D721Med (cell line): ENCODE measurements at regions not wholly inside any gene's neighbourhood (a gene's known extent, or its start where the extent isn't known, plus 50 kb on each side); places are given as distances from the start of the nearest gene placed in this dataset.
A peak's percentile ranks its signal among the peaks of the same experiment; 100 is the strongest.

Experiments used
- DNase-seq: peaks from one replicate; pipeline ENCODE4 v3.0.0; 2011; ENCODE audit warnings: low spot score; ENCODE audit not compliant: insufficient read length
- FAIRE-seq: peaks from 2 replicates; lab custom pipeline; 2011; peaks lifted over from hg19 to GRCh38; lab: Jason Lieb, UNC
- CTCF ChIP-seq: IDR thresholded peaks from 2 replicates; pipeline ENCODE4 v1.5.1; 2012; ENCODE audit warnings: mild to moderate bottlenecking, control low read depth; ENCODE audit not compliant: insufficient read depth; ENCODE audit errors: missing control alignments

- no peak for TF ChIP-seq CTCF
- DNase-seq (no peak), FAIRE-seq (no peak)
Measured at GRCh38 chr4:185920171-185920570, 108.2 kb upstream of the SORBS2 start.

- DNase-seq (no peak), FAIRE-seq (peak; percentile 99)
- TF ChIP-seq CTCF = no peak
Measured at GRCh38 chr4:185920691-185921260, 108.8 kb upstream of the SORBS2 start.

- no peak for DNase-seq
- FAIRE-seq = peak; percentile 56
- TF ChIP-seq CTCF = no peak
Measured at GRCh38 chr4:185921583-185922555, 109.9 kb upstream of the SORBS2 start.

- FAIRE-seq (no peak), DNase-seq (no peak)
- TF ChIP-seq CTCF = no peak
Measured at GRCh38 chr4:185924458-185925044, 112.6 kb upstream of the SORBS2 start.

- DNase-seq = no peak
- peak; percentile 16 for FAIRE-seq
- TF ChIP-seq CTCF = no peak
Measured at GRCh38 chr4:185925910-185926360, 113.9 kb upstream of the SORBS2 start.

GRCh38 chr4:185931375-185931774 lies 119.4 kb upstream of the SORBS2 start:
- TF ChIP-seq CTCF = no peak
- DNase-seq (no peak), FAIRE-seq (no peak)

- FAIRE-seq (no peak), DNase-seq (no peak)
- TF ChIP-seq CTCF = no peak
Measured at GRCh38 chr4:185931986-185932385, 120.0 kb upstream of the SORBS2 start.
